ENCODE measurements at regions not wholly inside any gene's neighbourhood (a gene's known extent, or its start where the extent isn't known, plus 50 kb on each side); places are given as distances from the start of the nearest gene placed in this dataset.

- TF ChIP-seq ZNF532 (CRISPR knock-in tag; IDR thresholded peaks at IDR 0.05; ENCODE audit: borderline replicate concordance): no peak
Measured at GRCh38 chr1:47693115-47693514, 255.3 kb downstream of the FOXD2 start (continued).

- no peak for TF ChIP-seq PREB (CRISPR knock-in tag; IDR thresholded peaks at IDR 0.05; ENCODE audit: borderline replicate concordance)
- TF ChIP-seq, protein P1, sequence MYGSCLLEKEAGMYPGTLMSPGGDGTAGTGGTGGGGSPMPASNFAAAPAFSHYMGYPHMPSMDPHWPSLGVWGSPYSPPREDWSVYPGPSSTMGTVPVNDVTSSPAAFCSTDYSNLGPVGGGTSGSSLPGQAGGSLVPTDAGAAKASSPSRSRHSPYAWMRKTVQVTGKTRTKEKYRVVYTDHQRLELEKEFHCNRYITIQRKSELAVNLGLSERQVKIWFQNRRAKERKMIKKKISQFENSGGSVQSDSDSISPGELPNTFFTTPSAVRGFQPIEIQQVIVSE (CRISPR knock-in tag; IDR thresholded peaks at IDR 0.05; ENCODE audit: borderline replicate concordance): no peak
- no peak for TF ChIP-seq ATF6 (CRISPR knock-in tag; IDR thresholded peaks at IDR 0.05)
- TF ChIP-seq FOXK1 (CRISPR knock-in tag; IDR thresholded peaks at IDR 0.05): no peak
- TF ChIP-seq GABPB1 (CRISPR knock-in tag; IDR thresholded peaks at IDR 0.05): no peak
- TF ChIP-seq ARID4B (CRISPR knock-in tag; IDR thresholded peaks at IDR 0.05; ENCODE audit: borderline replicate concordance): no peak
- H3K4me1 Mint-ChIP-seq: peaks cover 5% of the 10 kb centered on the region; the same call in 1 of the 2 replicates
- no peaks in the 10 kb centered on the region for H3K9me3 Mint-ChIP-seq
- H3K36me3 Mint-ChIP-seq: no peaks in the 10 kb centered on the region
- CTCF ChIA-PET: no interaction called here
- DNase-seq (ENCODE audit: low spot score) (no peak), ATAC-seq (no peak)
- POLR2A ChIA-PET: no interaction called here
- H3K27ac Mint-ChIP-seq: no peak overlapping the region
- peaks cover 3% of the 10 kb centered on the region; the same call in 1 of the 2 replicates for H3K27me3 Mint-ChIP-seq (ENCODE audit: low read depth)
- H3K4me3 Mint-ChIP-seq: no peak overlapping the region
Measured at GRCh38 chr1:47694011-47694890, 256.4 kb downstream of the FOXD2 start.

DNA sequence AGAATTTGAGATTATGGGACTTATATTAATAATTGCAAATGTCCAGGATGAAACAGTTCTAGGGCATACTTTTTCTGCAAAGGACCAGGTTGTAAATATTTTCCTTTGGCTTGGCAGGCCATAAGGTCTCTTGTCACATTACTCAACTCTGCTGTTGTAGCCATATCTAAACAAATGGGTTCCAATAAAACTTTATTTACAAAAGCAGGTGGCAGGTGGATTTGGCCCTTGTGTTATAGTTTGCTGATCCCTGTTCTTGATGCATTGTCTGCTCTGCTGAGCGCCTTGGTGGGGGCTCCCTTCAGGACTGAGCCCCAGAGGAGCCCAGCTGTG lies 258.5 kb downstream of the FOXD2 start:
- no peak for DNase-seq (ENCODE audit: low spot score)
- Mint-ChIP-seq H3K9me3 (no peaks in the 10 kb centered on the region), H3K4me3 (no peak overlapping the region), H3K36me3 (no peaks in the 10 kb centered on the region), H3K27me3 (ENCODE audit: low read depth) (peaks cover 1% of the 10 kb centered on the region; the same call in 1 of the 2 replicates), H3K4me1 (0 out of 2 replicates have a peak, but pooled peaks cover 2% of the 10 kb centered on the region), H3K27ac (no peak overlapping the region)
- CTCF ChIA-PET: interaction anchor here (0.8 to 1.8 kb wide), 3 partner anchors 20 to 247 kb away, joined by 3 to 5 read pairs (median 4); no protein-coding TSS in a partner anchor
- ATAC-seq: no peak
- POLR2A ChIA-PET: no interaction called here
- TF ChIP-seq, protein P2, sequence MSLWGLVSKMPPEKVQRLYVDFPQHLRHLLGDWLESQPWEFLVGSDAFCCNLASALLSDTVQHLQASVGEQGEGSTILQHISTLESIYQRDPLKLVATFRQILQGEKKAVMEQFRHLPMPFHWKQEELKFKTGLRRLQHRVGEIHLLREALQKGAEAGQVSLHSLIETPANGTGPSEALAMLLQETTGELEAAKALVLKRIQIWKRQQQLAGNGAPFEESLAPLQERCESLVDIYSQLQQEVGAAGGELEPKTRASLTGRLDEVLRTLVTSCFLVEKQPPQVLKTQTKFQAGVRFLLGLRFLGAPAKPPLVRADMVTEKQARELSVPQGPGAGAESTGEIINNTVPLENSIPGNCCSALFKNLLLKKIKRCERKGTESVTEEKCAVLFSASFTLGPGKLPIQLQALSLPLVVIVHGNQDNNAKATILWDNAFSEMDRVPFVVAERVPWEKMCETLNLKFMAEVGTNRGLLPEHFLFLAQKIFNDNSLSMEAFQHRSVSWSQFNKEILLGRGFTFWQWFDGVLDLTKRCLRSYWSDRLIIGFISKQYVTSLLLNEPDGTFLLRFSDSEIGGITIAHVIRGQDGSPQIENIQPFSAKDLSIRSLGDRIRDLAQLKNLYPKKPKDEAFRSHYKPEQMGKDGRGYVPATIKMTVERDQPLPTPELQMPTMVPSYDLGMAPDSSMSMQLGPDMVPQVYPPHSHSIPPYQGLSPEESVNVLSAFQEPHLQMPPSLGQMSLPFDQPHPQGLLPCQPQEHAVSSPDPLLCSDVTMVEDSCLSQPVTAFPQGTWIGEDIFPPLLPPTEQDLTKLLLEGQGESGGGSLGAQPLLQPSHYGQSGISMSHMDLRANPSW (CRISPR knock-in tag; conservative IDR thresholded peaks at IDR 0.05; ENCODE audit: low read depth): no peak
- TF ChIP-seq IRF1 (CRISPR knock-in tag; IDR thresholded peaks at IDR 0.05) (no peak), MAX (CRISPR knock-in tag; IDR thresholded peaks at IDR 0.05) (no peak), KAT7 (CRISPR knock-in tag; IDR thresholded peaks at IDR 0.05; ENCODE audit: borderline replicate concordance) (no peak), ELF4 (CRISPR knock-in tag; IDR thresholded peaks at IDR 0.05; ENCODE audit: low read depth) (no peak)
- TF ChIP-seq, protein P1 (CRISPR knock-in tag; IDR thresholded peaks at IDR 0.05; ENCODE audit: borderline replicate concordance): no peak

Data from WTC11 (cell line).